NOMO-1 treated with dmso at 0.1 percent for 144 hours (cell line): ENCODE measurements at regions not wholly inside any gene's neighbourhood (a gene's known extent, or its start where the extent isn't known, plus 50 kb on each side); places are given as distances from the start of the nearest gene placed in this dataset.
"Not testable (repeated sequence)": the region's sequence is repeated elsewhere in the genome, so short reads cannot be mapped to it uniquely, and the experiment has no call there.

Experiments used
- DNase-seq: peaks from one replicate; lab custom pipeline; 2025; ENCODE audit not compliant: unreplicated experiment; lab: John Stamatoyannopoulos, UW

GRCh38 chr6:118719351-118720124 is 68.1 kb upstream of the CEP85L start:
- no peak for DNase-seq

- DNase-seq = no peak
These were observed 67.5 kb upstream of the CEP85L start for GRCh38 chr6:118718903-118719302.

GRCh38 chr6:118718297-118718696 is 66.9 kb upstream of the CEP85L start:
- DNase-seq = no peak

GRCh38 chr6:118717106-118717505 is 65.7 kb upstream of the CEP85L start:
- DNase-seq = no peak

GRCh38 chr6:118715907-118716306 is 64.5 kb upstream of the CEP85L start:
- DNase-seq = not testable (repeated sequence)

DNA sequence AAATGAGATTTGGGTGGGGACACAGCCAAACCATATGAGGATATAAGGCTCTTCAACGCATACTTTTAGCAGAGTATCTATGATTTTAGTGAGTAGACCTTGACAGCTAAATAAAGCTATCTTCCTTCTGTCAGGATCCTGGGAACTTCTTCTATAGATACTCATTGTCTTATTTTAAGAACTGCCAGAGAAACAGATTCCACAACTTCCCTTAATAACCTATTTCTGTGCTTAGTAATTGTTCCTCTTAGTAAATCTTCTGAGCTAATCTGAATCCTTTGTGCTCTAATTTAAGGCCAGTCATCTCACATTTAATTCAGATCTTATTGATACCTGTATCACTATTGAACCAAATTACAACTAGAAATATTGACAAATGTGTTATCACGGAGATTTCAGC is 64.0 kb upstream of the CEP85L start:
- no peak for DNase-seq

GRCh38 chr6:118714756-118715155 is 63.4 kb upstream of the CEP85L start:
- no peak for DNase-seq

- no peak for DNase-seq
These were observed 61.6 kb upstream of the CEP85L start for GRCh38 chr6:118712969-118713368.

DNA sequence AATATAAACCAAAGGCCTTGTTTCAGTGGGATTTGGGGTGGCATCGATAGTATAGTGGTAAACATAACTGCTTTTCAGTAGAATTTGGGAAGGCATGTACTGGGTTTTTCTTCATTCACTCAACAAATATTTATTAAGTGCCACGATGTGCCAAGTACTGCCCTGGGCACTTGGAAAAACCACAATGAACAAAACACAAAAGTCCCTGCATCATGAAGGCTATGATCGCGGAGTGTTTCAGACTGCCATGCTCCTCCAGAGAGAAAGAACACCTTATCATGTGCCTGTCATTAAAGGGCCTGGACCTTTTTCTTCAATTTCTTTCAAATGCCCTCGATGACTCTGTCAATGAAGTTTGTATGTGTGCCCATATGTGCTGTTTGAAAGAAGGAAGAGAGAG is 59.2 kb upstream of the CEP85L start:
- no peak for DNase-seq

- DNase-seq = no peak
These were observed 58.5 kb upstream of the CEP85L start for GRCh38 chr6:118709859-118710350.

GRCh38 chr6:118708744-118709143 is 57.4 kb upstream of the CEP85L start:
- DNase-seq = no peak

DNA sequence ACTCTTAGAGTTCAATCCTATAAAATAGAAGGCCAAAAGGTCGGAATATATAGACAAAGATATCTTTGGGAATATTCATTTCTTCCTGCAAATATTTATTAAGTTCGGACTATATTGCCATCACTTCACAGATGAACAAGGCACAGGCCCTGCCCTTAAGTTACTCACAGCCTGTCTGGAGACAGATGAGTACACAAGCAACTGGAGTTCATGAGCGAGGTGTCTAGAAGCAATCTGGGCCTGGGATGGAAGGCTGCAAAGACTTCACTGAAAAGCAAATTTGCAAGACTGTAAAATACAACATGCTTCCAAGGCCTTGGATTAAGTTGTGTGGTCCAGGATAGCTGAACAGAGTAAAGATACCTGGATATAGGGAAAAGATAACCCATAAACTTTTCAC is 56.7 kb upstream of the CEP85L start:
- DNase-seq = no peak

GRCh38 chr6:118706702-118707101 is 55.3 kb upstream of the CEP85L start:
- no peak for DNase-seq

GRCh38 chr6:118705544-118706491 is 54.4 kb upstream of the CEP85L start:
- no peak for DNase-seq

GRCh38 chr6:118704915-118705314 is 53.5 kb upstream of the CEP85L start:
- DNase-seq = no peak

DNA sequence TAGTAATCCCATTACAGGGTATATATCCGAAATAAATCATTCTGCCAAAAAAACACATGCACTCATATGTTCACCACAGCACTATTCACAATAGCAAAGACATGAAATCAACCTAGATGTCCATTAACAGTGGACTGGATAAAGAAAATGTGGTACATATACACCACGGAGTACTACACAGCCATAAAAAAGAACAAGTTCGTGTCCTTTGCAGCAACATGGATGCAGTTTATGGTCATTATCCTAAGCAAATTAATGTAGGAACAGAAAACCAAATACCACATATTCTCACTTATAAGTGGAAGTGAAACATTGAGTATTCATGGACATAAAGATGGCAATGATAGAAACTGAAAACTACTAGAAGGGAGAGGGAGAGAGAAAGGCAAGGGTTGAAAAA is 49.9 kb upstream of the CEP85L start:
- DNase-seq = not testable (repeated sequence)
